H9 (cell line): ENCODE measurements at regions not wholly inside any gene's neighbourhood (a gene's known extent, or its start where the extent isn't known, plus 50 kb on each side); places are given as distances from the start of the nearest gene placed in this dataset.

Source experiments
- DNase-seq: peaks from one replicate; pipeline ENCODE4 v3.0.0-alpha.2; 2017
- H2AFZ ChIP-seq: one replicate; pipeline ENCODE4 v1.6.1; 2013; ENCODE audit warnings: mild to moderate bottlenecking, low read length, control low read depth, moderate library complexity
- H2AK5ac ChIP-seq: 2 replicates; pipeline ENCODE4 v1.6.1; 2013; ENCODE audit warnings: low read length, control low read depth, mixed read lengths; ENCODE audit not compliant: insufficient read length
- H2BK120ac ChIP-seq: one replicate; pipeline ENCODE4 v1.6.1; 2013; ENCODE audit warnings: low read depth, mild to moderate bottlenecking, low read length, control low read depth, inconsistent platforms; ENCODE audit not compliant: poor library complexity, severe bottlenecking
- H2BK12ac ChIP-seq: 2 replicates; pipeline ENCODE4 v1.6.1; 2013; ENCODE audit warnings: low read length, control low read depth, mixed read lengths, low read depth; ENCODE audit not compliant: insufficient read length
- H2BK15ac ChIP-seq: 2 replicates; pipeline ENCODE4 v1.6.1; 2013; ENCODE audit warnings: low read depth, low read length, control low read depth
- H2BK20ac ChIP-seq: one replicate; pipeline ENCODE4 v1.6.1; 2013; ENCODE audit warnings: low read depth, mild to moderate bottlenecking, low read length, control low read depth, inconsistent platforms; ENCODE audit not compliant: poor library complexity, severe bottlenecking
- H2BK5ac ChIP-seq: 2 replicates; pipeline ENCODE4 v1.6.1; 2013; ENCODE audit warnings: low read length, control low read depth, mixed read lengths; ENCODE audit not compliant: insufficient read length
- H3K14ac ChIP-seq: 2 replicates; pipeline ENCODE4 v1.6.1; 2013; ENCODE audit warnings: low read length, control low read depth; ENCODE audit not compliant: insufficient read depth
- H3K18ac ChIP-seq: 2 replicates; pipeline ENCODE4 v1.6.1; 2013; ENCODE audit warnings: low read depth, mild to moderate bottlenecking, mixed read lengths, low read length, control low read depth; ENCODE audit not compliant: insufficient read length
- H3K23ac ChIP-seq: 2 replicates; pipeline ENCODE4 v1.6.1; 2013; ENCODE audit warnings: low read length, control low read depth, mixed read lengths, low read depth; ENCODE audit not compliant: insufficient read length
- H3K23me2 ChIP-seq: 2 replicates; pipeline ENCODE4 v1.6.1; 2013; ENCODE audit warnings: low read depth, mild to moderate bottlenecking, mixed read lengths, low read length, control low read depth; ENCODE audit not compliant: insufficient read length, poor library complexity, severe bottlenecking
- H3K27ac ChIP-seq: 2 replicates; pipeline ENCODE4 v1.5.1; 2013; ENCODE audit warnings: low read length, control low read depth, mixed read lengths, low read depth; ENCODE audit not compliant: insufficient read length
- H3K27me3 ChIP-seq: 2 replicates; pipeline ENCODE4 v1.6.1; 2013; ENCODE audit warnings: low read length, control low read depth, inconsistent platforms; ENCODE audit not compliant: insufficient read depth
- H3K4ac ChIP-seq: 2 replicates; pipeline ENCODE4 v1.6.1; 2013; ENCODE audit warnings: low read depth, mild to moderate bottlenecking, control low read depth, inconsistent platforms, low read length, moderate library complexity
- H3K4me1 ChIP-seq: 2 replicates; pipeline ENCODE4 v1.6.1; 2013; ENCODE audit warnings: low read length, control low read depth, inconsistent platforms; ENCODE audit not compliant: insufficient read depth
- H3K4me2 ChIP-seq: 2 replicates; pipeline ENCODE4 v1.6.1; 2013; ENCODE audit warnings: low read length, control low read depth, mixed read lengths; ENCODE audit not compliant: insufficient read length, insufficient read depth
- H3K56ac ChIP-seq: 2 replicates; pipeline ENCODE4 v1.6.1; 2013; ENCODE audit warnings: low read depth, mild to moderate bottlenecking, mixed read lengths, low read length, control low read depth; ENCODE audit not compliant: insufficient read length
- H3K79me1 ChIP-seq: 2 replicates; pipeline ENCODE4 v1.6.1; 2013; ENCODE audit warnings: low read depth, mild to moderate bottlenecking, moderate library complexity, low read length, control low read depth, inconsistent platforms; ENCODE audit not compliant: insufficient read depth, poor library complexity, severe bottlenecking
- H3K79me2 ChIP-seq: 2 replicates; pipeline ENCODE4 v1.6.1; 2013; ENCODE audit warnings: low read length, control low read depth, inconsistent platforms; ENCODE audit not compliant: insufficient read depth
- H3K9ac ChIP-seq: 2 replicates; pipeline ENCODE4 v1.6.1; 2013; ENCODE audit warnings: low read length, control low read depth, mixed read lengths; ENCODE audit not compliant: insufficient read length; ENCODE audit errors: extremely low read depth
- H3K9me3 ChIP-seq: one replicate; pipeline ENCODE4 v1.6.1; 2013; ENCODE audit warnings: low read depth, low read length, inconsistent platforms; ENCODE audit not compliant: control insufficient read depth
- H3T11ph ChIP-seq: one replicate; pipeline ENCODE4 v1.6.1; 2013; ENCODE audit warnings: mild to moderate bottlenecking, low read length, control low read depth, inconsistent platforms
- H4K20me1 ChIP-seq: one replicate; pipeline ENCODE4 v1.6.1; 2013; ENCODE audit not compliant: control insufficient read depth, insufficient read length, insufficient read depth
- H4K5ac ChIP-seq: 2 replicates; pipeline ENCODE4 v1.6.1; 2013; ENCODE audit warnings: low read depth, mild to moderate bottlenecking, mixed read lengths, low read length, control low read depth; ENCODE audit not compliant: insufficient read length
- H4K8ac ChIP-seq: replicated peaks from 2 replicates; pipeline ENCODE4 v1.6.1; 2013; ENCODE audit warnings: low read length, control low read depth, mixed read lengths, low read depth; ENCODE audit not compliant: insufficient read length
- H4K91ac ChIP-seq: 2 replicates; pipeline ENCODE4 v1.6.1; 2013; ENCODE audit warnings: low read depth, mild to moderate bottlenecking, moderate library complexity, mixed read lengths, low read length, control low read depth; ENCODE audit not compliant: insufficient read length
- H3K27ac Mint-ChIP-seq, 3 experiments: 2 replicates in 2 of 3; 3 replicates in 1 of 3; pipeline ENCODE4 v1.8.0; 2020 to 2021; ENCODE audit warnings: mixed read lengths in 3 of 3, mild to moderate bottlenecking in 1 of 3, moderate library complexity in 1 of 3
- H3K27me3 Mint-ChIP-seq: 2 replicates; pipeline ENCODE4 v1.8.0; 2021; ENCODE audit warnings: low read depth, mild to moderate bottlenecking, moderate library complexity, mixed read lengths
- H3K36me3 Mint-ChIP-seq, 3 experiments: 2 replicates in 2 of 3; 3 replicates in 1 of 3; pipeline ENCODE4 v1.8.0; 2020 to 2021; ENCODE audit warnings: low read depth in 3 of 3, mixed read lengths in 3 of 3; ENCODE audit not compliant: insufficient read depth in 1 of 3
- H3K4me1 Mint-ChIP-seq, 2 experiments: 2 replicates each; pipeline ENCODE4 v1.8.0; 2020; ENCODE audit warnings: mixed read lengths in 2 of 2
- H3K4me3 Mint-ChIP-seq, 2 experiments: 2 replicates in 1 of 2; 3 replicates in 1 of 2; pipeline ENCODE4 v1.8.0; 2020 to 2021; ENCODE audit warnings: mild to moderate bottlenecking in 2 of 2, mixed read lengths in 2 of 2, moderate library complexity in 1 of 2
- H3K9me3 Mint-ChIP-seq, 2 experiments: 2 replicates in 1 of 2; 3 replicates in 1 of 2; pipeline ENCODE4 v1.8.0; 2020; ENCODE audit warnings: mild to moderate bottlenecking in 2 of 2, mixed read lengths in 2 of 2, moderate library complexity in 1 of 2
- CTCF ChIP-seq: fragments of 200-600 bp; sonication (generic); conservative IDR thresholded peaks from 3 replicates; pipeline ENCODE4 v1.8.0; 2021; ENCODE audit warnings: antibody characterized with exemption, mild to moderate bottlenecking
- WGBS: extraction: QIAGEN DNeasy Blood & Tissue Kit; methylation state at CpG from one replicate; pipeline ENCODE4 v1.1.7; 2013; ENCODE audit warnings: missing lambda C conversion rate, low lambda C conversion rate, mixed read lengths; ENCODE audit not compliant: insufficient read length; ENCODE audit errors: extremely low coverage; 5-methylcytosine and 5-hydroxymethylcytosine counted together

GRCh38 chr10:8314486-8314885 lies 260.0 kb downstream of the GATA3 start:
- no peak overlapping the region for H3K9ac ChIP-seq
- H3K14ac ChIP-seq, result no peak overlapping the region
- H3K18ac ChIP-seq, result no peak overlapping the region
- no CpG with 5 or more reads among the region's 5 CpGs for WGBS
- Mint-ChIP-seq H3K4me3 (no peak overlapping the region), H3K27ac (no peak overlapping the region), H3K4me1 (peaks cover 0 to 3% of the 10 kb centered on the region in 2 experiments; a peak in 2 of 4 replicates), H3K9me3 (no peaks in the 10 kb centered on the region), H3K36me3 (no peaks in the 10 kb centered on the region), H3K27me3 (peaks cover 10% of the 10 kb centered on the region)
- H2AK5ac ChIP-seq, result no peak overlapping the region
- H3K4ac ChIP-seq, result no peak overlapping the region
- H4K8ac ChIP-seq, result no peak overlapping the region
- peaks cover 2% of the 10 kb centered on the region for H3K23me2 ChIP-seq
- no peak overlapping the region for H3K56ac ChIP-seq
- DNase-seq, result no peak
- H2BK20ac ChIP-seq, result no peak overlapping the region
- H2AFZ ChIP-seq, result no peak overlapping the region
- no peaks in the 10 kb centered on the region for H3K79me2 ChIP-seq
- no peaks in the 10 kb centered on the region for H3K4me1 ChIP-seq
- H3K27ac ChIP-seq, result no peak overlapping the region
- no peak overlapping the region for H3K23ac ChIP-seq
- no peak overlapping the region for H2BK12ac ChIP-seq
- no peak overlapping the region for H2BK15ac ChIP-seq
- no peak overlapping the region for H2BK5ac ChIP-seq
- H3K27me3 ChIP-seq, result no peaks in the 10 kb centered on the region
- no peak overlapping the region for H3T11ph ChIP-seq
- no peak overlapping the region for H2BK120ac ChIP-seq
- no peak overlapping the region for H4K5ac ChIP-seq
- H3K4me2 ChIP-seq, result no peak overlapping the region
- H3K79me1 ChIP-seq, result no peaks in the 10 kb centered on the region
- H4K91ac ChIP-seq, result no peak overlapping the region
- no peaks in the 10 kb centered on the region for H3K9me3 ChIP-seq
- TF ChIP-seq CTCF, result no peak
- H4K20me1 ChIP-seq, result no peaks in the 10 kb centered on the region
